Heart left ventricle (tissue), 13 donors: ENCODE measurements at regions not wholly inside any gene's neighbourhood (a gene's known extent, or its start where the extent isn't known, plus 50 kb on each side); places are given as distances from the start of the nearest gene placed in this dataset.

Experiments used
- POLR2A ChIP-seq, 2 donors: fragments of 450-650 bp; IDR thresholded peaks; one replicate each; pipeline ENCODE4 v1.6.1; 2017; ENCODE audit warnings: antibody characterized with exemption in 2 of 2, mild to moderate bottlenecking in 2 of 2, moderate library complexity in 2 of 2
- TF ChIP-seq, protein P1 (sequence below), 12 donors: fragments of 200-600 bp; sonication (generic) in 4 of 12; IDR thresholded peaks; one replicate each; pipeline versions ENCODE4 v1.5.0 to v1.8.0; 2018 to 2022; ENCODE audit warnings: antibody characterized with exemption in 12 of 12, mild to moderate bottlenecking in 5 of 12
- donor health status: ischemic (EF 13 %, LVEDD 7.1; RV severe dilation, severe dysfunction).
- donor health status: DM: no; HTN: yes; CAD: no.
- donor health status: DM: no; HTN: no; CAD: no.
- donor health status: ischemic (EF 25% LVEDD 6.9; RV normal size, moderate dysfunction).
- donor health status: ischemic (EF 25% LVEDD 5.7; RV mildly dilated, moderate dysfunction).
- donor health status: ischemic (EF 35%, LVEDD 5.7; RV mildly dilated, moderate dysfunction).
- donor health status: nonischemic (EF 11% LVEDD 7.7; RV severe dilation, severe dysfunction).
- donor health status: DM: yes; HTN: yes; CAD: no.
- donor health status: PGD.
- donor health status: ischemic (EF 29% LVEDD 5.4; RV normal size, mild dysfunction).
- donor health status: nonischemic (EF 23%, LVEDD 6.1; RV moderate dilation, normal function).

GRCh38 chr10:33709008-33709753 is 374.7 kb upstream of the NRP1 start:
- no peak for TF ChIP-seq POLR2A (IDR thresholded peaks at IDR 0.05)
- TF ChIP-seq, protein P1, sequence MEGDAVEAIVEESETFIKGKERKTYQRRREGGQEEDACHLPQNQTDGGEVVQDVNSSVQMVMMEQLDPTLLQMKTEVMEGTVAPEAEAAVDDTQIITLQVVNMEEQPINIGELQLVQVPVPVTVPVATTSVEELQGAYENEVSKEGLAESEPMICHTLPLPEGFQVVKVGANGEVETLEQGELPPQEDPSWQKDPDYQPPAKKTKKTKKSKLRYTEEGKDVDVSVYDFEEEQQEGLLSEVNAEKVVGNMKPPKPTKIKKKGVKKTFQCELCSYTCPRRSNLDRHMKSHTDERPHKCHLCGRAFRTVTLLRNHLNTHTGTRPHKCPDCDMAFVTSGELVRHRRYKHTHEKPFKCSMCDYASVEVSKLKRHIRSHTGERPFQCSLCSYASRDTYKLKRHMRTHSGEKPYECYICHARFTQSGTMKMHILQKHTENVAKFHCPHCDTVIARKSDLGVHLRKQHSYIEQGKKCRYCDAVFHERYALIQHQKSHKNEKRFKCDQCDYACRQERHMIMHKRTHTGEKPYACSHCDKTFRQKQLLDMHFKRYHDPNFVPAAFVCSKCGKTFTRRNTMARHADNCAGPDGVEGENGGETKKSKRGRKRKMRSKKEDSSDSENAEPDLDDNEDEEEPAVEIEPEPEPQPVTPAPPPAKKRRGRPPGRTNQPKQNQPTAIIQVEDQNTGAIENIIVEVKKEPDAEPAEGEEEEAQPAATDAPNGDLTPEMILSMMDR (IDR thresholded peaks at IDR 0.05) = no peak
